ENCODE measurements at regions not wholly inside any gene's neighbourhood (a gene's known extent, or its start where the extent isn't known, plus 50 kb on each side); places are given as distances from the start of the nearest gene placed in this dataset.

DNA sequence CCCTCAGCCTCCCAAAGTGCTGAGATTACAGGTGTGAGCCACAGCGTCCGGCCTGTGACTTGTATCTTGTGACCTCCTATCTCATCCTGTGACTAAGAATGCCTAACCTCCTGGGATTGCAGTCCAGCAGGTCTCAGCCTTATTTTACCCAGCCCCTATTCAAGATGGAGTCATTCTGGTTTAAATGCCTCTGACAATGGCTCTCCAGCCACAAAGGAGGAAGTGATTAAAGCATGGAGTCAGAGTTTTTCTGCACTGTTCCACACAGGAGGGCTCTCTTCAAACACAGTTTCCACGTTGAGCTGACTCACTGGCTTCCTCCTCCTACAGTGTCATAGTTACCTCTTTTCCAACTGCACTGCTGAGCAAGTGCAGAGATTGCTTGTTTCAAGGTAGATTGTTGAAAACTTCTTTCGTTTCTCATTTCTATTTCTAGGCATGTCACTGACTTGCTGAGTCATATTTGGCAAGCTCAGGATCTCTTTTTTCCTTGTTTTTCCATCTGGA is 383.8 kb downstream of the PCNX1 start:
- TF ChIP-seq, protein P1, sequence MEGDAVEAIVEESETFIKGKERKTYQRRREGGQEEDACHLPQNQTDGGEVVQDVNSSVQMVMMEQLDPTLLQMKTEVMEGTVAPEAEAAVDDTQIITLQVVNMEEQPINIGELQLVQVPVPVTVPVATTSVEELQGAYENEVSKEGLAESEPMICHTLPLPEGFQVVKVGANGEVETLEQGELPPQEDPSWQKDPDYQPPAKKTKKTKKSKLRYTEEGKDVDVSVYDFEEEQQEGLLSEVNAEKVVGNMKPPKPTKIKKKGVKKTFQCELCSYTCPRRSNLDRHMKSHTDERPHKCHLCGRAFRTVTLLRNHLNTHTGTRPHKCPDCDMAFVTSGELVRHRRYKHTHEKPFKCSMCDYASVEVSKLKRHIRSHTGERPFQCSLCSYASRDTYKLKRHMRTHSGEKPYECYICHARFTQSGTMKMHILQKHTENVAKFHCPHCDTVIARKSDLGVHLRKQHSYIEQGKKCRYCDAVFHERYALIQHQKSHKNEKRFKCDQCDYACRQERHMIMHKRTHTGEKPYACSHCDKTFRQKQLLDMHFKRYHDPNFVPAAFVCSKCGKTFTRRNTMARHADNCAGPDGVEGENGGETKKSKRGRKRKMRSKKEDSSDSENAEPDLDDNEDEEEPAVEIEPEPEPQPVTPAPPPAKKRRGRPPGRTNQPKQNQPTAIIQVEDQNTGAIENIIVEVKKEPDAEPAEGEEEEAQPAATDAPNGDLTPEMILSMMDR (conservative IDR thresholded peaks at IDR 0.05; ENCODE audit: low read length): no peak
- TF ChIP-seq EZH2phosphoT487 (IDR thresholded peaks at IDR 0.05; ENCODE audit: borderline replicate concordance): no peak

Data from Loucy (cell line).